ENCODE measurements at regions not wholly inside any gene's neighbourhood (a gene's known extent, or its start where the extent isn't known, plus 50 kb on each side); places are given as distances from the start of the nearest gene placed in this dataset.

GRCh38 chr12:94750864-94751263 lies 100.5 kb upstream of the TMCC3 start:
- TF ChIP-seq CTCF (IDR thresholded peaks at IDR 0.05; ENCODE audit: control extremely low read depth, extremely low read depth, low read depth, missing control alignments), result no peak
- ChIA-PET POLR2A (no interaction called here), CTCF (interaction anchor here (4.8 kb wide), 1 partner anchor 12 kb away, joined by 21 read pairs; no protein-coding TSS in a partner anchor)
- no peak for DNase-seq (ENCODE audit: extremely low spot score)

- ChIA-PET CTCF (interaction anchor here (0.8 to 4.8 kb wide), 2 partner anchors 13 to 22 kb away, joined by 3 to 21 read pairs; no protein-coding TSS in a partner anchor), POLR2A (no interaction called here)
- no peak for DNase-seq (ENCODE audit: extremely low spot score)
- no peak for TF ChIP-seq CTCF (IDR thresholded peaks at IDR 0.05; ENCODE audit: control extremely low read depth, extremely low read depth, low read depth, missing control alignments)
These were observed 99.5 kb upstream of the TMCC3 start for GRCh38 chr12:94749890-94750289.

- no peak for TF ChIP-seq CTCF (IDR thresholded peaks at IDR 0.05; ENCODE audit: control extremely low read depth, extremely low read depth, low read depth, missing control alignments)
- ChIA-PET CTCF (interaction anchor here (0.8 to 4.8 kb wide), 3 partner anchors 13 to 324 kb away, joined by 3 to 21 read pairs (median 3); partner anchors contain the start of gene NR2C1), POLR2A (no interaction called here)
- no peak for DNase-seq (ENCODE audit: extremely low spot score)
These were observed 99.1 kb upstream of the TMCC3 start for GRCh38 chr12:94749455-94749854.

GRCh38 chr12:94748726-94749421 lies 98.5 kb upstream of the TMCC3 start:
- ChIA-PET POLR2A (no interaction called here), CTCF (interaction anchor here (0.9 to 4.8 kb wide), 4 partner anchors 12 to 325 kb away, joined by 3 to 21 read pairs (median 4); partner anchors contain the start of gene NR2C1)
- no peak for TF ChIP-seq CTCF (IDR thresholded peaks at IDR 0.05; ENCODE audit: control extremely low read depth, extremely low read depth, low read depth, missing control alignments)

GRCh38 chr12:94745562-94745961 lies 95.2 kb upstream of the TMCC3 start:
- no peak for DNase-seq (ENCODE audit: extremely low spot score)
- CTCF ChIA-PET, result interaction anchor here (1.2 to 2.8 kb wide), 5 partner anchors 10 to 27 kb away, joined by 3 to 12 read pairs (median 4); no protein-coding TSS in a partner anchor
- POLR2A ChIA-PET, result no interaction called here
- TF ChIP-seq CTCF (IDR thresholded peaks at IDR 0.05; ENCODE audit: control extremely low read depth, extremely low read depth, low read depth, missing control alignments), result no peak

More at GRCh38 chr12:94748726-94749421, 98.5 kb upstream of the TMCC3 start:
- DNase-seq (ENCODE audit: extremely low spot score), result no peak

- TF ChIP-seq CTCF (IDR thresholded peaks at IDR 0.05; ENCODE audit: control extremely low read depth, extremely low read depth, low read depth, missing control alignments), result no peak
- ChIA-PET POLR2A (no interaction called here), CTCF (interaction anchor here (1.2 kb wide), 1 partner anchor 10 kb away, joined by 3 read pairs; no protein-coding TSS in a partner anchor)
- no peak for DNase-seq (ENCODE audit: extremely low spot score)
These were observed 92.8 kb upstream of the TMCC3 start for GRCh38 chr12:94743174-94743573.

Data from GM10248 (cell line).